ENCODE measurements at regions not wholly inside any gene's neighbourhood (a gene's known extent, or its start where the extent isn't known, plus 50 kb on each side); places are given as distances from the start of the nearest gene placed in this dataset.

DNA sequence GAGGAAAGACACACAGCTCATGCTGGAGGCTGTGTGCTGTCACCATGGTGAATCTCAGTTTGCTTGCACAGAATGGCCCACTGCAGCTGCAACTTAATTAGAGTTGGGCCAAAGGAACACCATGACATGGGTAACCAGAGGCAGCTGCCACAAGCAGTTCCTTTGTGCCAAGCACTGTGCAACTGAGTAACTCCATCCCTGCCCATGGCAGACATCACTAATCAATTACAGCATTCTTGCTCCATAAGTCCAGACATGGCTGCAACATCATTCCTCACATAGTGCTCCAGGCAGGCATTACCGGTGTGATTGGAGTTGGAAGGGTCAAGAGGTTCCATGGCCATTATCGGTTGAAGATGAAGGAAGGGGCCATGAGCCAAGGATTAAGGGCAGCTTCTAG is 207.0 kb downstream of the RBM19 start:
- peaks cover 0 to 14% (median 0%) of the 10 kb centered on the region in 4 donors for H3K9me3 ChIP-seq
- 74% methylated on average over 2 of the region's 2 CpGs for WGBS, 2 donors
- H3K27me3 ChIP-seq = peaks cover 0 to 27% of the 10 kb centered on the region in 2 donors
- H3K4me3 ChIP-seq = no peak overlapping the region
- H3K36me3 ChIP-seq = no peaks in the 10 kb centered on the region
- TF ChIP-seq POLR2A (IDR thresholded peaks at IDR 0.05) (no peak), EP300 (IDR thresholded peaks at IDR 0.05) (no peak)
- TF ChIP-seq, protein P1, sequence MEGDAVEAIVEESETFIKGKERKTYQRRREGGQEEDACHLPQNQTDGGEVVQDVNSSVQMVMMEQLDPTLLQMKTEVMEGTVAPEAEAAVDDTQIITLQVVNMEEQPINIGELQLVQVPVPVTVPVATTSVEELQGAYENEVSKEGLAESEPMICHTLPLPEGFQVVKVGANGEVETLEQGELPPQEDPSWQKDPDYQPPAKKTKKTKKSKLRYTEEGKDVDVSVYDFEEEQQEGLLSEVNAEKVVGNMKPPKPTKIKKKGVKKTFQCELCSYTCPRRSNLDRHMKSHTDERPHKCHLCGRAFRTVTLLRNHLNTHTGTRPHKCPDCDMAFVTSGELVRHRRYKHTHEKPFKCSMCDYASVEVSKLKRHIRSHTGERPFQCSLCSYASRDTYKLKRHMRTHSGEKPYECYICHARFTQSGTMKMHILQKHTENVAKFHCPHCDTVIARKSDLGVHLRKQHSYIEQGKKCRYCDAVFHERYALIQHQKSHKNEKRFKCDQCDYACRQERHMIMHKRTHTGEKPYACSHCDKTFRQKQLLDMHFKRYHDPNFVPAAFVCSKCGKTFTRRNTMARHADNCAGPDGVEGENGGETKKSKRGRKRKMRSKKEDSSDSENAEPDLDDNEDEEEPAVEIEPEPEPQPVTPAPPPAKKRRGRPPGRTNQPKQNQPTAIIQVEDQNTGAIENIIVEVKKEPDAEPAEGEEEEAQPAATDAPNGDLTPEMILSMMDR (IDR thresholded peaks at IDR 0.05) = no peak
- H3K4me1 ChIP-seq = no peaks in the 10 kb centered on the region
- no peak overlapping the region for H3K27ac ChIP-seq
- no peak for DNase-seq (ENCODE audit: low spot score in 2 of 2)

DNA sequence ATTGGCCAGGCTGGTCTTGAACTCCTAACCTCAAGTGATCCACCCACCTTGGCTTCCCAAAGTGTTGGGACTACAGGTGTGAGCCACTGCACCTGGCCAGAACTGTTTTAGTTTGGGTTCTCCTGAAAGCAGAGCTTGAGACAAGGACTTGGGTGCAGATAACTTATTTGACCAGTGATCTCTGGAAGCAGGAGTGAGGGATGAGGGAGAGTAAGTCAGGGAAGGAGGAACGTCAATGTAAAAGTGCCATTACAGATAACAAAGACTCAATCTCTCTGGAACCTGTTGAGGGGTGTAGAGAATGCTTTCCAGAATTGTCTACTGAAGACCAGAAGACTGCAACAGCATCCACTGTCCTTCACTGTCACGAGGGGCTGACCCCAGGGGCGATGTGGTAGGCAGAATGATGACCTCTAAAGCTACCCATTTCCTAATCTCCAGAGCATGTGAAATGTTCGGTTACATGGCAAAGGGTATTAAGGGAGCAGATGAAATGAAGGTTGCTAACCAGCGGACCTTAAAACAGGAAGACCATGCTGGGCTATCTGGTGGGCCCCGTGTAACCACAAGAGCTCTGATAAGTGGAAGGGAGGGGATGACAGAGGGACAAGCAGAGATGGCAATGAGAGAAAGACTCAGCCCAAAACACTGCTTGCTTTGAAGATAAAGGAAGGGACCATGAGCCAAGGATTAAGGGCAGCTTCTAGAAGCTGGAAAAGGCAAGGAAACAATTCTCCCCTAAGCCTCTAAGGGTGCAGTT is 207.8 kb downstream of the RBM19 start:
- Histone ChIP-seq H3K27ac (no peak overlapping the region), H3K27me3 (peaks cover 0 to 20% of the 10 kb centered on the region in 2 donors), H3K9me3 (peaks cover 0 to 17% (median 0%) of the 10 kb centered on the region in 4 donors), H3K36me3 (no peaks in the 10 kb centered on the region), H3K4me3 (no peak overlapping the region), H3K4me1 (no peaks in the 10 kb centered on the region)
- 74 to 76% methylated on average over 6 of the region's 6 CpGs for WGBS, 2 donors
- TF ChIP-seq EP300 (IDR thresholded peaks at IDR 0.05) = no peak
- TF ChIP-seq POLR2A (IDR thresholded peaks at IDR 0.05) = no peak
- TF ChIP-seq, protein P1 (IDR thresholded peaks at IDR 0.05) = no peak
- no peak for DNase-seq (ENCODE audit: low spot score in 2 of 2)

DNA sequence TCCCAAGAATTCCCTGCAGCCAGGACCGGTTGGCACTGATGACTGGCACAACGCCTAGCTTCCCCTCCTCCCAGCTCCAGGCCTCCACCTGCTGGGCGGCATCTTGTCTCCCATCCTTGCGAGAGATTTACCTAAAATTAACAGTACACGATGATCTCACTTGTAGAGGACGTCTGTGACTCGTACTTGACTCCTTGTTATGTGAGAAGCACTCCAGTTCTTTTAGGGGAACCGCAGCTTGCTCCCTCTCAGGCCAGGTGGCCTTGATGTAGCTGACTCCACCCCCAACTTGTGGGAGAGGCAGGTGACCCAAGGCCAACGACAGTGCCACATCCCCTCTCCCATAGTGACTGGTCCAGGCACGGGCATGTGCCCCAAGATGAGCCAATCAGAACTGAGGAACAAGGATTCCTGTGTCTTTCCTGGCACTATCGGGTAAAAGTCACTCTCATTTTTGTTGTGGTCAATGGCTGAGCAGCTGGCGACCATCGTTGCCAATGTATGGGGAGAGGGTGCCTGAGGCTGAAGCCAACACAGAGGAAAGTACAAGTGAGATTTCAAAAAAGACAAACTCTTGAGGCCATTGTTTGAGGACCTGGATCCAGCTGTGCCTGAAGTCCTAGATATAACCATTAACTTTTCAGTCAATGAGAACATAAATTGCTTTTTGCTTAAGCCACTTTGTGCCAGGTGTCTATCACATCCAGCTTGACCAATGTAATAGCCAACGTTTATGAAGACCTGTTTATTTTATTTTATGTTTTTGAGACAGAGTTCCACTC is 208.7 kb downstream of the RBM19 start:
- no peak for DNase-seq (ENCODE audit: low spot score in 2 of 2)
- H3K4me3 ChIP-seq = no peak overlapping the region
- no peak for TF ChIP-seq EP300 (IDR thresholded peaks at IDR 0.05)
- TF ChIP-seq POLR2A (IDR thresholded peaks at IDR 0.05) = no peak
- TF ChIP-seq, protein P1 (IDR thresholded peaks at IDR 0.05) = no peak
- H3K36me3 ChIP-seq = no peaks in the 10 kb centered on the region
- peaks cover 0 to 27% (median 0%) of the 10 kb centered on the region in 4 donors for H3K9me3 ChIP-seq
- H3K27ac ChIP-seq = no peak overlapping the region
- peaks cover 0 to 13% of the 10 kb centered on the region in 2 donors for H3K27me3 ChIP-seq
- WGBS, 2 donors = 40 to 45% methylated on average over 14 of the region's 14 CpGs
- no peaks in the 10 kb centered on the region for H3K4me1 ChIP-seq

DNA sequence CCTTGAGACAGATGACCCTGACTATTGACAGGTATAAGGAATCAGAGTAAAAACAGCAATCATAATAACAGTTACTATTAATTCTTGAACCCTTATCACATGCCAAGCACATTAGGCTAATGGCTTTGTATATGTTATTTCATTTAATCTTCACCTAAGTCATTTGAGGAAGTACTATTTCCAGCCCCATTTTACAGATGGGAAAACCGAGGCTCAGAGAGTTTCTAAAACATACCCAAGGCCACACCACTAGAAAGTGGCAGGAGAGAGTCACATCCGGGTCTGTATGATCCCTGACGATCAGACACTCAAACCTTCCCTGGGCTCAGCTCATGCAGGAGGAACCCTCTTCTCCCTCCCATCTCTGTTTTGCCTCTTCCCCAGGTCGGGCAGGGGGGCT is 209.5 kb downstream of the RBM19 start:
- Histone ChIP-seq H3K4me3 (no peak overlapping the region), H3K27ac (no peak overlapping the region), H3K36me3 (no peaks in the 10 kb centered on the region), H3K27me3 (peaks cover 0 to 5% of the 10 kb centered on the region in 2 donors), H3K9me3 (peaks cover 0 to 35% (median 0%) of the 10 kb centered on the region in 4 donors), H3K4me1 (no peaks in the 10 kb centered on the region)
- TF ChIP-seq EP300 (IDR thresholded peaks at IDR 0.05) = no peak
- TF ChIP-seq, protein P1 (IDR thresholded peaks at IDR 0.05) = no peak
- no peak for TF ChIP-seq POLR2A (IDR thresholded peaks at IDR 0.05)
- DNase-seq (ENCODE audit: low spot score in 2 of 2) = no peak
- 43 to 46% methylated on average over 4 of the region's 4 CpGs for WGBS, 2 donors

DNA sequence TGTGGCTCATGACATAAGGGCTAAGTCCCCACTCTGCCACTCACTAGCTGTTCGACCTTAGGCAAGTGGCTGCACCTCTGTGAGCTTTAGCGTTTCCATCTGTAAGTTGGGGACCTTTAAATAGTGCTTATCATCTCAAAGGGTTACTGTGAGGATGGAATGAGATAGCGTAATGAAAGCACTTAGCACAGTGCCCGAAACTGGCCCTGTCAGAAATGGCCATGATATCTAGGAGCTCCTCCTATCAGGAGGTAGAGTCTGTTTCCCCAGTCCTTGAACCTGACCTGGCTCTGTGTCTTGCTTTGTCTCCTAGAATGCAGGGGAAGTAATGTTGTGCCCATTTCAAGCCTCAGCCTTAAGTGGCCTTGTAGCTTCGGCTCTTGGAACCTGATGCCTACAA is 211.0 kb downstream of the RBM19 start:
- Histone ChIP-seq H3K4me3 (no peak overlapping the region), H3K27me3 (no peaks in the 10 kb centered on the region), H3K9me3 (peaks cover 0 to 49% (median 0%) of the 10 kb centered on the region in 4 donors), H3K36me3 (no peaks in the 10 kb centered on the region), H3K4me1 (no peaks in the 10 kb centered on the region), H3K27ac (no peak overlapping the region)
- no peak for DNase-seq (ENCODE audit: low spot score in 2 of 2)
- 72 to 73% methylated on average over 5 of the region's 5 CpGs for WGBS, 2 donors
- TF ChIP-seq EP300 (IDR thresholded peaks at IDR 0.05) (no peak), POLR2A (IDR thresholded peaks at IDR 0.05) (no peak)
- TF ChIP-seq, protein P1 (IDR thresholded peaks at IDR 0.05) = no peak
